HCT116 (cell line): ENCODE measurements at regions not wholly inside any gene's neighbourhood (a gene's known extent, or its start where the extent isn't known, plus 50 kb on each side); places are given as distances from the start of the nearest gene placed in this dataset.

Experiments
- CTCF ChIP-seq, 3 experiments: fragments of 200-600 bp in 1 of 3; sonication (generic) in 1 of 3; IDR thresholded peaks in 2 of 3; conservative IDR thresholded peaks in 1 of 3; 2 replicates each; pipeline ENCODE4 v1.5.1; 2012 to 2017; ENCODE audit warnings: low read depth in 2 of 3, low read length in 2 of 3, antibody characterized with exemption in 1 of 3, borderline replicate concordance in 1 of 3, control low read depth in 1 of 3, mild to moderate bottlenecking in 1 of 3, mixed read lengths in 1 of 3, mixed run types in 1 of 3, moderate library complexity in 1 of 3; ENCODE audit not compliant: insufficient read depth in 1 of 3
- EZH2 ChIP-seq: fragments of 200-600 bp; sonication (generic); IDR thresholded peaks from 2 replicates; pipeline ENCODE4 v1.6.1; 2017; ENCODE audit warnings: antibody characterized with exemption, mixed run types
- MAX ChIP-seq: IDR thresholded peaks from 2 replicates; pipeline ENCODE4 v1.6.1; 2012
- POLR2A ChIP-seq: IDR thresholded peaks from 2 replicates; pipeline ENCODE4 v1.7.0; 2011; ENCODE audit warnings: borderline replicate concordance; ENCODE audit not compliant: insufficient read depth, insufficient read length; ENCODE audit errors: extremely low read depth
- POLR2AphosphoS5 ChIP-seq: IDR thresholded peaks from 2 replicates; pipeline ENCODE4 v1.6.1; 2011; ENCODE audit warnings: mild to moderate bottlenecking, low read depth, low read length, moderate library complexity
- ZBTB33 ChIP-seq: IDR thresholded peaks from 2 replicates; pipeline ENCODE4 v1.6.1; 2011; ENCODE audit warnings: mild to moderate bottlenecking, low read length, moderate library complexity; ENCODE audit not compliant: insufficient replicate concordance; ENCODE audit errors: extremely low read depth

- TF ChIP-seq ZBTB33 (no peak), CTCF (IDR thresholded peaks at IDR 0.05 in 2 of 3, conservative IDR thresholded peaks at IDR 0.05 in 1 of 3; ENCODE audit: borderline replicate concordance in 1 of 3, insufficient read depth in 1 of 3, low read depth in 2 of 3, low read length in 2 of 3) (no peak), MAX (no peak), POLR2A (no peak), EZH2 (no peak), POLR2AphosphoS5 (no peak)
These were observed 259.3 kb downstream of the ZBBX start for GRCh38 chr3:167120828-167121227.
